ENCODE measurements at regions not wholly inside any gene's neighbourhood (a gene's known extent, or its start where the extent isn't known, plus 50 kb on each side); places are given as distances from the start of the nearest gene placed in this dataset.

- DNase-seq (ENCODE audit: low spot score in 2 of 2, unreplicated experiment in 2 of 2), result no peak
- Mint-ChIP-seq H3K4me3 (no peak overlapping the region), H3K4me1 (no peaks in the 10 kb centered on the region), H3K36me3 (peaks cover 3% of the 10 kb centered on the region), H3K27me3 (ENCODE audit: low read depth) (peaks cover 57% of the 10 kb centered on the region), H3K27ac (no peak overlapping the region), H3K9me3 (peaks cover 27% of the 10 kb centered on the region)
- TF ChIP-seq, protein P1, sequence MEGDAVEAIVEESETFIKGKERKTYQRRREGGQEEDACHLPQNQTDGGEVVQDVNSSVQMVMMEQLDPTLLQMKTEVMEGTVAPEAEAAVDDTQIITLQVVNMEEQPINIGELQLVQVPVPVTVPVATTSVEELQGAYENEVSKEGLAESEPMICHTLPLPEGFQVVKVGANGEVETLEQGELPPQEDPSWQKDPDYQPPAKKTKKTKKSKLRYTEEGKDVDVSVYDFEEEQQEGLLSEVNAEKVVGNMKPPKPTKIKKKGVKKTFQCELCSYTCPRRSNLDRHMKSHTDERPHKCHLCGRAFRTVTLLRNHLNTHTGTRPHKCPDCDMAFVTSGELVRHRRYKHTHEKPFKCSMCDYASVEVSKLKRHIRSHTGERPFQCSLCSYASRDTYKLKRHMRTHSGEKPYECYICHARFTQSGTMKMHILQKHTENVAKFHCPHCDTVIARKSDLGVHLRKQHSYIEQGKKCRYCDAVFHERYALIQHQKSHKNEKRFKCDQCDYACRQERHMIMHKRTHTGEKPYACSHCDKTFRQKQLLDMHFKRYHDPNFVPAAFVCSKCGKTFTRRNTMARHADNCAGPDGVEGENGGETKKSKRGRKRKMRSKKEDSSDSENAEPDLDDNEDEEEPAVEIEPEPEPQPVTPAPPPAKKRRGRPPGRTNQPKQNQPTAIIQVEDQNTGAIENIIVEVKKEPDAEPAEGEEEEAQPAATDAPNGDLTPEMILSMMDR (IDR thresholded peaks at IDR 0.05; ENCODE audit: unreplicated experiment), result no peak
These were observed 49.8 kb upstream of the LEP start for GRCh38 chr7:128191136-128191844.
